Sigmoid colon (tissue), 6 donors: ENCODE measurements at regions not wholly inside any gene's neighbourhood (a gene's known extent, or its start where the extent isn't known, plus 50 kb on each side); places are given as distances from the start of the nearest gene placed in this dataset.

Experiments used
- DNase-seq: peaks from one replicate; pipeline ENCODE4 v3.0.0-alpha.2; 2019
- H3K27ac ChIP-seq, 4 donors: fragments of 200-600 bp; sonication (generic); one replicate each; pipeline ENCODE4 v1.5.1; 2016 to 2019; ENCODE audit warnings: mild to moderate bottlenecking in 1 of 4
- H3K27me3 ChIP-seq, 3 donors: fragments of 200-600 bp; sonication (generic); one replicate each; pipeline ENCODE4 v1.5.1; 2019; ENCODE audit warnings: mild to moderate bottlenecking in 1 of 3
- H3K36me3 ChIP-seq, 4 donors: fragments of 200-600 bp; sonication (generic); one replicate each; pipeline ENCODE4 v1.5.1; 2016 to 2019
- H3K4me1 ChIP-seq, 4 donors: fragments of 200-600 bp; sonication (generic); one replicate each; pipeline ENCODE4 v1.5.1; 2017 to 2019
- H3K4me3 ChIP-seq, 4 donors: fragments of 200-600 bp; sonication (generic); one replicate each; pipeline ENCODE4 v1.5.1; 2017 to 2019; ENCODE audit warnings: mild to moderate bottlenecking in 2 of 4, moderate library complexity in 1 of 4
- H3K9me3 ChIP-seq, 4 donors: fragments of 200-600 bp in 3 of 4; sonication (generic) in 3 of 4; one replicate each; pipeline versions ENCODE4 v1.5.1 to v1.6.1; 2013 to 2019
- EP300 ChIP-seq, 4 donors: sonication (generic); formaldehyde crosslinking; IDR thresholded peaks; one replicate each; pipeline ENCODE4 v1.6.1; 2017; ENCODE audit warnings: antibody characterized with exemption in 4 of 4
- POLR2A ChIP-seq, 2 donors: fragments of 450-650 bp; IDR thresholded peaks; one replicate each; pipeline ENCODE4 v1.6.1; 2016; ENCODE audit warnings: antibody characterized with exemption in 2 of 2, mild to moderate bottlenecking in 2 of 2, moderate library complexity in 2 of 2
- POLR2AphosphoS5 ChIP-seq, 4 donors: sonication (generic); formaldehyde crosslinking; IDR thresholded peaks; one replicate each; pipeline ENCODE4 v1.6.1; 2017; ENCODE audit warnings: antibody characterized with exemption in 4 of 4
- WGBS, 2 donors: extraction: QIAGEN DNeasy Blood & Tissue Kit; methylation state at CpG; one replicate each; pipeline ENCODE4 v1.1.7; 2013; 5-methylcytosine and 5-hydroxymethylcytosine counted together
- intact Hi-C: fragments of 100-400 bp; cut with DNase I; formaldehyde crosslinking; loops from one replicate; pipeline ENCODE4 v1.15.1; 2023
- TF ChIP-seq, protein P1 (sequence below), 4 experiments: fragments of 450-650 bp in 3 of 4; fragments of 200-600 bp in 1 of 4; IDR thresholded peaks; one replicate each; pipeline ENCODE4 v1.5.1; 2016 to 2019; ENCODE audit warnings: antibody characterized with exemption in 4 of 4, mild to moderate bottlenecking in 3 of 4, moderate library complexity in 2 of 4
- donor health status: healthy with polysubstance abuse.
- donor health status: healthy.

DNA sequence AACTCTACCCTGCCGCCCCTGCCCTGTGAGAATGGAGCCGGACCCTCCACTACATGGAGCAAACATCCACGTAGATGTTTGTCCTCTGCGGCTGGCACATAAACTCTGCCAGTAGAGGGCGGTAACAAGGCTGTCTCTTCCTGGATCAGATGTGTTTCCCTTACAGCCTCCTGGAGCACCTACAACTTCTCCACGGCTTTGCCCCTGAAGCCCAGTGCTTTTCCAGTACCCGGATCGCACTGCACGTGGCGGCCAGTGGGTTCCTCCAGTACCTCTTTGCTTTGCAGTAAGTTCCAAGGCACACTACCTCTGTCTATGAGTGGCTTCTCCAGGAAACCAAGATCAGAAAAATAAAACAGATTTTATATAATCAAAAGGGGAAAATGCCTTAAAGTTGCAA is 651.3 kb downstream of the DCDC2C start:
- intact Hi-C loops = no loop called here
- WGBS, 2 donors = 68 to 84% methylated on average over 10 of the region's 10 CpGs
- no peaks in the 10 kb centered on the region for H3K27me3 ChIP-seq
- H3K4me1 ChIP-seq = no peaks in the 10 kb centered on the region
- no peak for DNase-seq
- H3K9me3 ChIP-seq = no peaks in the 10 kb centered on the region
- no peak overlapping the region for H3K4me3 ChIP-seq
- H3K27ac ChIP-seq = no peak overlapping the region
- no peaks in the 10 kb centered on the region for H3K36me3 ChIP-seq
- TF ChIP-seq POLR2AphosphoS5 (IDR thresholded peaks at IDR 0.05) (no peak), EP300 (IDR thresholded peaks at IDR 0.05) (no peak), POLR2A (IDR thresholded peaks at IDR 0.05) (no peak)
- TF ChIP-seq, protein P1, sequence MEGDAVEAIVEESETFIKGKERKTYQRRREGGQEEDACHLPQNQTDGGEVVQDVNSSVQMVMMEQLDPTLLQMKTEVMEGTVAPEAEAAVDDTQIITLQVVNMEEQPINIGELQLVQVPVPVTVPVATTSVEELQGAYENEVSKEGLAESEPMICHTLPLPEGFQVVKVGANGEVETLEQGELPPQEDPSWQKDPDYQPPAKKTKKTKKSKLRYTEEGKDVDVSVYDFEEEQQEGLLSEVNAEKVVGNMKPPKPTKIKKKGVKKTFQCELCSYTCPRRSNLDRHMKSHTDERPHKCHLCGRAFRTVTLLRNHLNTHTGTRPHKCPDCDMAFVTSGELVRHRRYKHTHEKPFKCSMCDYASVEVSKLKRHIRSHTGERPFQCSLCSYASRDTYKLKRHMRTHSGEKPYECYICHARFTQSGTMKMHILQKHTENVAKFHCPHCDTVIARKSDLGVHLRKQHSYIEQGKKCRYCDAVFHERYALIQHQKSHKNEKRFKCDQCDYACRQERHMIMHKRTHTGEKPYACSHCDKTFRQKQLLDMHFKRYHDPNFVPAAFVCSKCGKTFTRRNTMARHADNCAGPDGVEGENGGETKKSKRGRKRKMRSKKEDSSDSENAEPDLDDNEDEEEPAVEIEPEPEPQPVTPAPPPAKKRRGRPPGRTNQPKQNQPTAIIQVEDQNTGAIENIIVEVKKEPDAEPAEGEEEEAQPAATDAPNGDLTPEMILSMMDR (IDR thresholded peaks at IDR 0.05) = no peak

DNA sequence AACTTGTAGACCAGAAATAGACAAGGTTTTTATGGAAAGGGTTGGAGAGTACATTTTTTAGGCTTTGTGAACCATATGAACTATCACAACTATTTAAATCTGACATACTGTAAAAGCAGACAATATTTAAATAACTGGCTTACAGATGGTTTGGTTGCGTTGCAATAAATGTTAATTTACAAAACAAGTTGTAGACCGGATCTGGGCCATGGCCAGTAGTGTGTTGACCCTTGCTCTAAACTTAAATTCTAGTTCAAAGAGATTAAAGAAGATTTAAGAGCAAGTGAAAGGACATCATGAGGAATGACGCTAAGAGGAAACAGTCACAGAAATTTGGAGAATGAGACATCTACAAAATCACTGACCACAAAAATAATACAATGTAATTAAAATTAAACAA is 652.7 kb downstream of the DCDC2C start:
- H3K27me3 ChIP-seq = no peaks in the 10 kb centered on the region
- TF ChIP-seq EP300 (IDR thresholded peaks at IDR 0.05) (no peak), POLR2AphosphoS5 (IDR thresholded peaks at IDR 0.05) (no peak), POLR2A (IDR thresholded peaks at IDR 0.05) (no peak)
- TF ChIP-seq, protein P1 (IDR thresholded peaks at IDR 0.05) = no peak
- no peak overlapping the region for H3K4me3 ChIP-seq
- DNase-seq = no peak
- WGBS, 2 donors = 68 to 75% methylated on average over 3 of the region's 3 CpGs
- H3K9me3 ChIP-seq = no peaks in the 10 kb centered on the region
- H3K36me3 ChIP-seq = no peaks in the 10 kb centered on the region
- H3K4me1 ChIP-seq = no peaks in the 10 kb centered on the region
- intact Hi-C loops = no loop called here
- no peak overlapping the region for H3K27ac ChIP-seq

DNA sequence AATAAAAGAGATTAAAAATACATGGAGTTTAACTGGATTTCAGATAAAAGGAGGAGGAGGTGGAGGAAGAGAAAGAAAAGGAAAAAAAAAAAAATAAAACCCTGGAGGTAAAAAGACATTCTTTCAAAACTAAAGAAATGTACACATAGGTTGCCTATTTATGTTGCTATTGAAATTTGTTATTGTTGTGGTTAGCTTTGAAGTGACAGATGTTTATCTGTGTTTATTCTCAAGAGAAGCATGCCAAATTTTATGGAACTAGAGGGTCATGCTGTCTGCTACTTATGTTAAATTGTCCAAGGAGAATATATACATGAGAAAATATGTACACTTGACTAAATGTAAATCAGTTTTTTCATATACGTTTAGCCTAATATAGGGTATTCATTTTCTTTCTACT is 653.2 kb downstream of the DCDC2C start:
- Histone ChIP-seq H3K27ac (no peak overlapping the region), H3K36me3 (no peaks in the 10 kb centered on the region), H3K4me1 (no peaks in the 10 kb centered on the region), H3K27me3 (no peaks in the 10 kb centered on the region), H3K9me3 (no peaks in the 10 kb centered on the region), H3K4me3 (no peak overlapping the region)
- intact Hi-C loops = no loop called here
- no peak for DNase-seq
- WGBS, 2 donors = 60 to 79% methylated on average over 1 of the region's 1 CpG
- TF ChIP-seq, protein P1 (IDR thresholded peaks at IDR 0.05) = no peak
- TF ChIP-seq POLR2A (IDR thresholded peaks at IDR 0.05) = no peak
- TF ChIP-seq POLR2AphosphoS5 (IDR thresholded peaks at IDR 0.05) = no peak
- TF ChIP-seq EP300 (IDR thresholded peaks at IDR 0.05) = no peak

DNA sequence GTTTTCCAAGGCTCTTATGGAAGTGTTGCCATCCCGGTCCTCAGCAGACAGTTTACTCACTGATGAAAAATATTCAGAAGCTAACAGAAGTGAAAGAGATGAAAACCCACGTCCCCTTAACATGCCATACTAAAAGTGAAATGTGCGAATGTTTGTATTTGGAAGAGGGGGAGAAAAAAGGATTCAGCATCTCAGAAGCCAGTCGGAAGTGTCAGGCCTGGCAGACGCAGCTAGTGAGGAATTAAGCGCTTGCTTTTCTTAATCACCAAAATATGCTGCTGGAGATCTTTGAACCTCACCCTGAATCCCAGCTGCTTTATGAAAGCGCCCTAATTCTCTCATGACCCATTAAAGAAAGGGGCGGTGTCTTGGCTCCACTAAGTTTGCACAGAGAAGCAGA is 653.7 kb downstream of the DCDC2C start:
- WGBS, 2 donors = 67 to 76% methylated on average over 8 of the region's 8 CpGs
- intact Hi-C loops = no loop called here

DNA sequence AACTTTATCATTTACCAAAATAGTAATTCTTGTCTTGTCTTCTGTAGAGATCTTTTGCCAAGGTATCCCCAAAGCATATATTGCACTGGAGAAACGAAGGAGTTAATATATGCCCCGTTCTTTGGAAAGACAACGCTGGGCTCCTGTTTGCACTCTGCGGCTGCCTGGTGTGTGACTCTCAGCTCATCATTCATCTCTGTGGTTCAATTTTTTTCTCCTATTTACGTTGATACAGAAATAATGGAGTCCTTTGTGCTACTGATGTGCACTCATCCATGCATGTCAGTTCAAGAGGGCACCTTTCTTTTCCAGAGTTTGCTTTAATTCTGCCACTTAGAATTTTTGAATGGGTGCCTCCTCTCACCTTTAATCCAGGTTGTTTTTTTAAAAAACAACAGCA is 655.5 kb downstream of the DCDC2C start:
- Histone ChIP-seq H3K9me3 (no peaks in the 10 kb centered on the region), H3K36me3 (no peaks in the 10 kb centered on the region), H3K27me3 (no peaks in the 10 kb centered on the region), H3K4me1 (no peaks in the 10 kb centered on the region), H3K27ac (no peak overlapping the region), H3K4me3 (no peak overlapping the region)
- intact Hi-C loops = no loop called here
- TF ChIP-seq, protein P1 (IDR thresholded peaks at IDR 0.05) = no peak
- no peak for TF ChIP-seq EP300 (IDR thresholded peaks at IDR 0.05)
- TF ChIP-seq POLR2AphosphoS5 (IDR thresholded peaks at IDR 0.05) = no peak
- TF ChIP-seq POLR2A (IDR thresholded peaks at IDR 0.05) = no peak
- DNase-seq = no peak
- WGBS, 2 donors = 72 to 73% methylated on average over 5 of the region's 5 CpGs

More for the DNA sequence above, 653.7 kb downstream of the DCDC2C start:
- no peaks in the 10 kb centered on the region for H3K27me3 ChIP-seq
- no peak overlapping the region for H3K4me3 ChIP-seq
- no peaks in the 10 kb centered on the region for H3K9me3 ChIP-seq
- TF ChIP-seq POLR2A (IDR thresholded peaks at IDR 0.05) = no peak
- no peak for TF ChIP-seq POLR2AphosphoS5 (IDR thresholded peaks at IDR 0.05)
- TF ChIP-seq, protein P1 (IDR thresholded peaks at IDR 0.05) = no peak
- H3K4me1 ChIP-seq = no peaks in the 10 kb centered on the region
- no peak for DNase-seq
- H3K36me3 ChIP-seq = no peaks in the 10 kb centered on the region
- no peak overlapping the region for H3K27ac ChIP-seq
